ENCODE measurements at regions not wholly inside any gene's neighbourhood (a gene's known extent, or its start where the extent isn't known, plus 50 kb on each side); places are given as distances from the start of the nearest gene placed in this dataset.
"Not testable (repeated sequence)": the region's sequence is repeated elsewhere in the genome, so short reads cannot be mapped to it uniquely, and the experiment has no call there.

GRCh38 chr18:42330296-42330695 lies 375.3 kb downstream of the PIK3C3 start:
- DNase-seq, result no peak

GRCh38 chr18:42333558-42333957 lies 378.5 kb downstream of the PIK3C3 start:
- DNase-seq, result no peak

DNA sequence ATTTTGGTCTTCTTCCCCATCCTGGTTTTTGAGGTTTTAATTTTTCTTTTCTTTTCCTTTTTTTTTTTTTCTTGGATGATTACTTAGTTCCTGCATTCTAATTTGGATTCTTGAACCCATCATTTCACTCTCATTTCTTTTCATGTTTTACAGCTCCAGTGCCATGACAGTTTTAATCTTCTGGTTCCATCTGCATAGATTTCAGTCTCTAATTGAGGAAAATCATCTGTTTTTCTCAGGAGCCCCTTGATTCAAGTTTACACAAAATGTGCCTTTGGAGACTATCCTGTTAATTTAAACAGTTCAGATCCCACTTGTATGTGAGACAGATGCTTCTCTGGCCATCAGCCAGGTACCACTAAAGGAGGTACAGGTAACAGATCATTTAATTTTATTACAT lies 379.9 kb downstream of the PIK3C3 start:
- no peak for DNase-seq

DNA sequence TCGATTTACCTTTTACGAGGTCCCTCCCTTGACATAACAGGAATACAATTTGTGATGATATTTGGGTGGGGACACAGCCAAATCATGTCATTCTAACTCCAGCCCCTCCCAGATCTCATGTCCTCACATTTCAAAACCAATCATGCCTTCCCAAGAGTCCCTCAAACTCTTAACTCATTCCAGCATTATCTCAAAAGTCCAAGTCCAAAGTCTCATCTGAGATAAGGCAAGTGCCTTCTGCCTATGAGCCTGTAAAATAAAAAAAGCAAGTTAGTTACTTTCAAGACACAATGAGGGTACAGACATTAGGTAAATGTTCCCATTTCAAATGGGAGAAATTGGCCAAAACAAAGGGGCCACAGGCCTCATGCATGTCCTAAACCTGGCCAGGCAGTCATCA lies 381.1 kb downstream of the PIK3C3 start:
- no peak for DNase-seq

DNA sequence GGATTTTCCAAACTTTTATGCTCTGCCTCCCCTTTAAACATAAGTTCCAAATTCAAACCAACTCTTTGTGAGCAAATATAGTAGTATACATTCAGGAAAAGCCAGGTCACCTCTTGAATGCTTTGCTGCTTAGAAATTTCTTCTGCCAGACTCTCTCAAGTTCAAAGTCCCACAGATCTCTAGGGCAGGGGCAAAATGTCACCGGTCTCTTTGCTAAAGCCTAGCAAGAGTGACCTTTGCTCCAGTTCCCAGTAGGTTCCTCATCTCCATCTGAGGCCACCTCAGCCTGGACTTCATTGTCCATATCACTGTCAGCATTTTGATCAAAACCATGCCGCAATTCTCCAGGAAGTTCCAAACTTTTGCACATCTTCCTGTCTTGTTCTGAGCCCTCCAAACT lies 382.3 kb downstream of the PIK3C3 start:
- DNase-seq, result not testable (repeated sequence)

- DNase-seq, result no peak
These were observed 383.6 kb downstream of the PIK3C3 start for GRCh38 chr18:42338683-42339082.

DNA sequence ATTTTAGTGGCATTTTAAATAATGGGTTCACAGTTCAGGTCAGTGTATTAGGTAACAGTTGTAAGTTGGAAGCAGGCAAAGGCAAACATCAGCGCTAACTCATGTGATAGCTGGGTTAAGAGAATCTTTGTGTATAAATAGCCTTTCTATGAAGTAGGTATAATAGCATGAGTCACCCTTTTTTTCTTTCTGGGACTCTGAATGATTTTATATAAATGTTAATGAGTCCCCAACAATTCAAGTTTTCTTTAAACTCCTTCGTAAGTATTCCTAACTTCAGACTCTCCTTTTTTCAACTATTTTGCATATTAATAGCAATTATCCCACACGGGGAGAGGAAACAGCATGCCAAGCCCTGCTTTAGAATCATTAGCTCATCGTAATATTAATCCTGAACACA lies 384.3 kb downstream of the PIK3C3 start:
- DNase-seq, result no peak

DNA sequence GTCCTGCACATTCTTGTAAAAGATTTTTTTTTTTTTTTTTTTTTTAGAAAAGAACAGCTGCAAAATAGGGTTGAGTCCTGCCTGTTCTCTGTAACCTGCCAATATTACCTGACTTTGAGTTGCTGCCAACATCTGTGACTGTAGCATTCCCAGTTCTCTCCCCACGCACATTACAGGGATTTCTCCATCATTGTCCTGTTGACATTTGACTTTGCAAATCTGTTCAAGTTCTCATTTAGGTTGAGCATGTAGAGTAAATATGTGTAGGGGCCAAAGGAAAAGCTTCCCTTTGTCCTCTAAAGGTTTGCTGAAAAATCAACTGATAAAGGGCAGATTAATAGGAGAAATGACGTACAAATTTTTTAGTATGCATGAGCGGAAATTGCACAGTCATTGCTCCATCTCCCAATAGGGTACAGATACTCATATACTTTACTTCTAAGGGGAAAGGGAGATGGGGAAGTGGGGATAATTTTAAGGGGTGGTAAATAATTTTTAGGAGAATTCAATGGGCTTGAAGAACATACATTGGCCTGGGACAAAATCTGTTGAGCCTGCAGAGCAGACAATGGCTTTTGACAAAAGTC lies 385.5 kb downstream of the PIK3C3 start:
- DNase-seq, result no peak

DNA sequence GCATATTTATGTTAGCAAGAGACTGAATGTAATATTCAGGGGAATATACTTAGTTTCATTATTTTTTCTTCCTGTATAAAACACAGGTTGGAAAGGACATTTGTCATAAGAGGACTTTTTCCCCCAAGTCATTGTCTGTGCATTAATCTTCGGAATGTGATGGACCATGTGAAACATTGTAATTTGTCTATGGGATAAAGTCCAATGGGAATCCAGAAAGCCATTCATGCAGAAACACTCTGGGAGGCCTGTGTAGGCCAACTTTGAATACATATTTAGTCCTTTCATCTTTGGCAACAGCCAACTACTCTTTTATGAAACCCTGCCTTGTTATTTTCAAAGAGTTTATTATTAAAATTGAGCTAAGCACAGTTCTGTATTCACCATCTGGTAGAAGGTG lies 386.4 kb downstream of the PIK3C3 start:
- DNase-seq, result no peak

GRCh38 chr18:42348722-42349121 lies 393.7 kb downstream of the PIK3C3 start:
- DNase-seq, result no peak

- no peak for DNase-seq
These were observed 396.4 kb downstream of the PIK3C3 start for GRCh38 chr18:42351455-42351854.

GRCh38 chr18:42360716-42361115 lies 405.7 kb downstream of the PIK3C3 start:
- DNase-seq, result no peak

DNA sequence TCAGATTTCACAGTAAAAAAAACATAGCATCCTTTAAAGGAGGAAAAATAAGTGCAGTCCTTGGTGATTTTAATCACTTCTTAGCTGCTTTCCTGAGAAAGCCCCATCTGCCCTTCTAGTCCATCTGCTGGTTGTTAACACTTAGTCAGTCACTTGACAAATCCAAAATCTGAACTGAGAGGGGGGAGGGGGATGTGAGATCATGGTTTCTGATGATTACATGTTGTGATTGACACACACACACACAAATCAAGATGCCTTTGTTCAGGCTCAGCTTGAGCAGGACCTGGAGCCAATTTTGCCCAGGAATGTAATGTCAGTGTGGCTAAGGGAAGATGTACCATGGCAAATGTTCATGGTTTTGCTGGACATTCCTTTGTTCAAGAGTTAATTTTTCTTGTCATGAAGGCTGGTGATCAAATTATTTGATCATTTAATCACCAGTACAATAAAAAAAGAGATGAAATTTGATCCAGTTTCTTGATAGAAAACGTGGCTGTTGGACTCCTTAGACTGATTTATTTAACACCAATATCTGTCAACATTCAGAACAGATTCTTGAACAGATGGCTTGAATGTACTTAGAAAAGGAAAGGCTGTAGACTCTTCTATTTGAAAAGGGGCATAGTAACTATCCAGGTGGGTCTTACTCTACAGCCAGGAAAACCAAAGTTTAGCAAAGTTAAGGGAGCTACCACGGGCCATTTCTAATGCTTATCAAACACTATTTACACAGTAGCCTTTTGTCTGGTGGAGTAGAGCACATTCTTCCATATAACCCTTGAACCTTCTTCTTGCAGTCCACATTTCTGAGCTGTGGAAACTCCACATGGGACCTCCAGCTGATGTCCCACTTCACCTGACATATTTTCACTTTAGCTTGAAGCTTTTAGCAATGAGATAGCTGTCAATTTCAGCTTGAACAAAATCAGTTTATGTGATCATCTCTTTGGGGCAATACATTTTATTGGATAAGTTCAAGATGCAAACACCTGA lies 408.7 kb downstream of the PIK3C3 start:
- no peak for DNase-seq

GRCh38 chr18:42364766-42365165 lies 409.7 kb downstream of the PIK3C3 start:
- no peak for DNase-seq

DNA sequence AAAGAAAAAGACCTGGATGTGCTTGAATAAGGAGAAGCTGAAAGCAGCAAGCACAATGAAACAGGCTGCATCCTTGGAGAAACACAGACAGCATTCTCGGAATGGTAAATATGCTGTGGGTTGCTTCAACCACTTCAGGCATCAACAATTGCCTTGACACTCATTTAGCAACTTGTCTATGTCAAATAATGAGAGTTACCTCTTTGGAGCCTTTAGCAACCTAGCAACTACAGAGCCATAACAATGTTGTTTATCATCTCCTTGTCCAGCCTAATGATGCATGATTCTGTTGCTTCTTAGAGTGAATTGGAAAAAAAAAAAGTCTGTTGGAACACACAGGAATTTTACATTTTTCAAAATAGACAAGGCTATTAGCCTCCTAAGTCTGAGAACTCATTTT lies 410.6 kb downstream of the PIK3C3 start:
- no peak for DNase-seq

DNA sequence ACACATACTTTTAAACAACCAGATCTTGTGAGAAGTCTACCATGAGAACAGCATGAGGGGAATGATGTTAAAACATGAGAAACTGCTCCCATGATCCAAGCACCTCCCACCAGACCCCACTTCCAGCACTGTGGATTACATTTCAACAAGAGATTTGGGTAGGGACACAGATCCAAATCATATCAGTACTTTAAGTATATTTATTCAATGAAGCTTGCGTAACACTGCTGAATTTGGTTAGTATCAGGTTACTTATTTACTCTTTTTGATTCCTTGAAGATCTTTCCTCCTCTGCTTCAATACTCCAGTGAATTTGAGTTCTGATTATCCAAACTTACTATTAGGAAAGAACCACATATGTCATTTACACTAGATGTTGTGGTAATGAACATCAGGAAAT lies 418.6 kb downstream of the PIK3C3 start:
- DNase-seq, result no peak

- no peak for DNase-seq
These were observed 419.9 kb downstream of the PIK3C3 start for GRCh38 chr18:42374961-42375360.

- DNase-seq, result not testable (repeated sequence)
These were observed 423.8 kb downstream of the PIK3C3 start for GRCh38 chr18:42378854-42379253.

GRCh38 chr18:42381236-42381635 lies 426.2 kb downstream of the PIK3C3 start:
- DNase-seq, result not testable (repeated sequence)

DNA sequence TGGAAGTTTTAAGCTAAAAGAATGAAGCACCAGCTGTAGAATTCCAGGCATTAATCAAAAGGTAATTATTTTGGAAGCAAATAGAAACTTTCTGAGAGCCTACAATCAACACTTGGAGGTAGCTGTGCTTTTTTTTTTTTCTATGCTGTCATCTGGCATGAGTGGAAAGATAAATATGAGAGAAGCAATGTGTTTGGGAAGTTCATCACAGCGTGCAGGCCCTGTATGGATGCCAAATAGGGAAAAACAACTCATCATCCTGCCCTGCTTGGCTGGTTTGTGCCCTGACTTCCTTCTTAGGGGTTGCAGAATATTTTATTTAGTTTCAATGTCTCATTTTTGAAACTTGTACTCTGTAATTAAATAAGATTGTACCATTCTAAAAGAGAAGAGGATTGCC lies 437.4 kb downstream of the PIK3C3 start:
- DNase-seq, result no peak

DNA sequence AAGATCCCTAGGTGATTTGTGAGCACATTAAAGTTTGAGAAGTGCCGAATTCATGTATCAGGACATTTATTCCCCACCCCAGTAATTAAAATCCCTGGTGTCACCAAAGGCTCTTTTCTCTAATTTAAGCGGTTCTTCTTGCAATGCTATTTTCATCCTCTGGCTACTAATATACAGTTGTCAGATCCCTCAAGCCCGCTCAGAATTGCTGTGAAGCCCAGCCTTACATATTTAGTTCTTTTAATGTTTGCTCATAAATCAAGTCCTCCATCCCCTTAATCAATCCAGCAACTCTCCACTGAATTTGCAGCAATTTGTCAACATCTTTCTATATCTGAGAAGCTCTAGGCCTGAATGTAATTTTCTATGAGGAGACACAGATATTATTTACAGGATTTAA lies 437.9 kb downstream of the PIK3C3 start:
- no peak for DNase-seq

DNA sequence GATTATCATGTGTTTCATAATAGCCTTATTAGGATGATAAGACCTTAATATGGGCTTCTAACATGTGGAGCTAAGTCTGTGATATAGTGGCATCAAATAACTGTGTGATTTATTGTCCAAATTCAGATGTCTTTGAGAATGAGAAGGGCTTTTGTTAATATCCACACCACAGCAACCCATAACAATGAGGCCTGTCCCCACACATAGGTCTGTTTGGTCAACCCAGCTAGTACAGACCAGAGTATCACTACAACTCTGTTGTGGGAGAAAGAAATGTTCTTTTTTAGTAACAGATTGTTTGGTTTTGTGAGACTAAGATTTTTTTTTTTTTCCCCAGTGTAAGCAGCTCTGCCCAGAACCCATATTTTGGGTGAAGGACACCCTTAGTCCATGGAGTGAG lies 439.2 kb downstream of the PIK3C3 start:
- no peak for DNase-seq

DNA sequence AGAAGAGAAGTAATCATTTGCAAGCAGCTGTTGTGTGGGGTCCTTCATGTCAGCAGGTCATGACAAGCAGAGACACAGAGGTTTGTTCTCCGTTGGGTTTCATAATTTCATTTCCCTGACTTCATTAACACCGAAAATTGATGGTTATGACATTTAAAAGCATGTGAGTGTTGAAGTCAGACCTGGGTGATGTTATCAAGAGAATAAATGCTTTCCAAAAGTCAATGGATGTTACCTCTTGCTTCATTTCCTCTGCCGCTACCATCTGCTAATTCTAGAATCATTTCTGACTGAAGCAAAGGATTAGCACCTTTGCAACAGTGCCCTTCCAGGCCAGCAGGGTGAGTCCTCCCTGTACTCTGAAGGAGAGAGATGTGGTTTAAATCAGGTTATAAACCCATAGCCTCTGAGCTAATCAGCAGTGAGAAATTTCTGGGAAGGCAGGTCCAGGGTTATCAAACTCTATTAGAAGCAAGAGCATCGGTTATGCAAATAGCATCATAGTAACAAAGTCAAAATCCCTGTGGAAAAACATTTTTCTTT lies 446.2 kb downstream of the PIK3C3 start:
- DNase-seq, result no peak

DNA sequence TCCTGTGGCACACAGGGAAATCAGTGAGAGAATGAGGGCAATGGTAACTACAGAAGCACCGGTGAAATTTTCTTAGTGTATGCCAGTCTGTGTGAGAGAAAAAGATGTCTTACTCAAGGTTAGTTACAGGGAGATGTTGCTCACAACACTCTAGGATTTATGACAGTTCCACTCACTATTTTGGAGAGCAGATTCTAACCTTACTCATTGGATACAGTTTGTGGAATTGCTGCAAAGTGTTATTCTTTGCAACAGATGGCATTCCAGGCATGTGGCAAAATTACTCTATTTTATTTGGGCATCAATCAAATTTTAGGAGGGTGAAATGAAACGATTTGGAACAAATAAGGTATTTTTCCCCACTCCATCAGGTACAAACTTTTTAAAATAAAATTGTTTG lies 449.1 kb downstream of the PIK3C3 start:
- DNase-seq, result no peak
